WTC11 (cell line): ENCODE measurements at regions not wholly inside any gene's neighbourhood (a gene's known extent, or its start where the extent isn't known, plus 50 kb on each side); places are given as distances from the start of the nearest gene placed in this dataset.

Source experiments
- ATAC-seq: fragments of 200-7000 bp; cut with Tn5 transposase; 2 replicates; pipeline ENCODE4 v1.10.0; 2021; ENCODE audit warnings: mild to moderate bottlenecking, moderate library complexity
- CTCF ChIA-PET: fragments of 300-600 bp; sonication (Branson Sonifier 250); formaldehyde crosslinking; loops from one replicate; lab custom pipeline; 2021; ENCODE audit warnings: antibody characterized with exemption; lab: Charles Lee
- POLR2A ChIA-PET: fragments of 350-600 bp; sonication (Branson Sonifier 250); formaldehyde crosslinking; loops from one replicate; lab custom pipeline; 2021; ENCODE audit warnings: antibody characterized with exemption; lab: Charles Lee
- DNase-seq: peaks from one replicate; pipeline ENCODE4 v3.0.0; 2021; ENCODE audit warnings: low spot score
- H3K27ac Mint-ChIP-seq: 2 replicates; pipeline ENCODE4 v1.8.0; 2021; ENCODE audit warnings: mixed read lengths
- H3K27me3 Mint-ChIP-seq: 2 replicates; pipeline ENCODE4 v1.8.0; 2021; ENCODE audit warnings: low read depth, mild to moderate bottlenecking, moderate library complexity, mixed read lengths
- H3K36me3 Mint-ChIP-seq: 2 replicates; pipeline ENCODE4 v1.8.0; 2021; ENCODE audit warnings: mixed read lengths
- H3K4me1 Mint-ChIP-seq: 2 replicates; pipeline ENCODE4 v1.8.0; 2022; ENCODE audit warnings: mixed read lengths
- H3K4me3 Mint-ChIP-seq: 2 replicates; pipeline ENCODE4 v1.8.0; 2021; ENCODE audit warnings: mild to moderate bottlenecking, moderate library complexity, mixed read lengths
- H3K9me3 Mint-ChIP-seq: 2 replicates; pipeline ENCODE4 v1.8.0; 2021; ENCODE audit warnings: mixed read lengths
- CBFB ChIP-seq: sonication (generic); formaldehyde crosslinking; IDR thresholded peaks from 2 replicates; pipeline ENCODE4 v1.8.1; 2022; ENCODE audit warnings: mild to moderate bottlenecking, low read depth, missing genetic modification reagents
- E2F1 ChIP-seq: sonication (generic); formaldehyde crosslinking; IDR thresholded peaks from 2 replicates; pipeline ENCODE4 v1.8.0; 2022; ENCODE audit warnings: mild to moderate bottlenecking, missing genetic modification reagents
- EMX1 ChIP-seq: fragments of 250-450 bp; sonication (Bioruptor Pico); IDR thresholded peaks from 2 replicates; pipeline ENCODE4 v1.8.0; 2021; ENCODE audit warnings: mild to moderate bottlenecking
- ETV6 ChIP-seq: sonication (generic); formaldehyde crosslinking; IDR thresholded peaks from 2 replicates; pipeline ENCODE4 v1.8.1; 2022; ENCODE audit warnings: mild to moderate bottlenecking, missing genetic modification reagents
- IRF2 ChIP-seq: sonication (generic); formaldehyde crosslinking; IDR thresholded peaks from 2 replicates; pipeline ENCODE4 v1.8.0; 2022; ENCODE audit warnings: low read depth, missing genetic modification reagents, borderline replicate concordance
- KAT7 ChIP-seq: sonication (generic); formaldehyde crosslinking; IDR thresholded peaks from 2 replicates; pipeline ENCODE4 v1.8.1; 2023; ENCODE audit warnings: missing genetic modification reagents, mild to moderate bottlenecking, borderline replicate concordance
- MXD4 ChIP-seq: fragments of 250-450 bp; sonication (Bioruptor Pico); IDR thresholded peaks from 2 replicates; pipeline ENCODE4 v1.8.0; 2021; ENCODE audit warnings: mild to moderate bottlenecking, moderate library complexity, borderline replicate concordance
- MYBL2 ChIP-seq: sonication (generic); formaldehyde crosslinking; IDR thresholded peaks from 2 replicates; pipeline ENCODE4 v1.8.1; 2023; ENCODE audit warnings: mild to moderate bottlenecking, moderate library complexity, missing genetic modification reagents
- NFATC4 ChIP-seq: fragments of 250-450 bp; sonication (Bioruptor Pico); IDR thresholded peaks from 2 replicates; pipeline ENCODE4 v1.9.0; 2021; ENCODE audit warnings: mild to moderate bottlenecking
- NFE2L1 ChIP-seq: sonication (generic); formaldehyde crosslinking; IDR thresholded peaks from 2 replicates; pipeline ENCODE4 v1.8.1; 2023; ENCODE audit warnings: missing genetic modification reagents
- NFYB ChIP-seq: sonication (generic); formaldehyde crosslinking; conservative IDR thresholded peaks from 2 replicates; pipeline ENCODE4 v1.8.0; 2022; ENCODE audit warnings: low read depth, missing genetic modification reagents
- NR2C2 ChIP-seq: sonication (generic); formaldehyde crosslinking; IDR thresholded peaks from 2 replicates; pipeline ENCODE4 v1.8.0; 2022; ENCODE audit warnings: mild to moderate bottlenecking, missing genetic modification reagents
- OVOL2 ChIP-seq: fragments of 250-450 bp; sonication (Bioruptor Pico); IDR thresholded peaks from 2 replicates; pipeline ENCODE4 v1.9.0; 2021; ENCODE audit warnings: mild to moderate bottlenecking, borderline replicate concordance
- TEAD1 ChIP-seq: sonication (generic); formaldehyde crosslinking; IDR thresholded peaks from 2 replicates; pipeline ENCODE4 v1.8.0; 2022; ENCODE audit warnings: mild to moderate bottlenecking, missing genetic modification reagents
- TP53 ChIP-seq: sonication (generic); formaldehyde crosslinking; IDR thresholded peaks from 2 replicates; pipeline ENCODE4 v1.8.1; 2023; ENCODE audit warnings: mild to moderate bottlenecking, missing genetic modification reagents
- ZNF121 ChIP-seq: sonication (generic); formaldehyde crosslinking; IDR thresholded peaks from 2 replicates; pipeline ENCODE4 v1.8.0; 2023; ENCODE audit warnings: missing genetic modification reagents
- ZNF138 ChIP-seq: sonication (generic); formaldehyde crosslinking; conservative IDR thresholded peaks from 2 replicates; pipeline ENCODE4 v1.8.1; 2022; ENCODE audit warnings: mild to moderate bottlenecking, moderate library complexity, missing genetic modification reagents
- ZNF219 ChIP-seq: sonication (generic); formaldehyde crosslinking; IDR thresholded peaks from 2 replicates; pipeline ENCODE4 v1.8.0; 2023; ENCODE audit warnings: missing genetic modification reagents, mild to moderate bottlenecking, borderline replicate concordance
- ZNF232 ChIP-seq: sonication (generic); formaldehyde crosslinking; IDR thresholded peaks from 2 replicates; pipeline ENCODE4 v1.8.0; 2022; ENCODE audit warnings: mild to moderate bottlenecking, missing genetic modification reagents
- ZNF671 ChIP-seq: fragments of 250-450 bp; sonication (Bioruptor Pico); IDR thresholded peaks from 2 replicates; pipeline ENCODE4 v1.8.0; 2021; ENCODE audit warnings: mild to moderate bottlenecking
- TF ChIP-seq, protein P1 (sequence below): sonication (generic); formaldehyde crosslinking; IDR thresholded peaks from 2 replicates; pipeline ENCODE4 v1.8.0; 2023; ENCODE audit warnings: missing genetic modification reagents
- TF ChIP-seq, protein P2 (sequence below): sonication (generic); formaldehyde crosslinking; IDR thresholded peaks from 2 replicates; pipeline ENCODE4 v1.8.0; 2022; ENCODE audit warnings: mild to moderate bottlenecking, missing genetic modification reagents
- TF ChIP-seq, protein P3 (sequence below): sonication (generic); formaldehyde crosslinking; IDR thresholded peaks from 2 replicates; pipeline ENCODE4 v1.8.1; 2022; ENCODE audit warnings: mild to moderate bottlenecking, missing genetic modification reagents, moderate library complexity, borderline replicate concordance
- TF ChIP-seq, protein P4 (sequence below): sonication (generic); formaldehyde crosslinking; IDR thresholded peaks from 2 replicates; pipeline ENCODE4 v1.8.0; 2022; ENCODE audit warnings: mild to moderate bottlenecking, missing genetic modification reagents
- TF ChIP-seq, protein P5 (sequence below): sonication (generic); formaldehyde crosslinking; IDR thresholded peaks from 2 replicates; pipeline ENCODE4 v1.8.0; 2022; ENCODE audit warnings: mild to moderate bottlenecking, missing genetic modification reagents

DNA sequence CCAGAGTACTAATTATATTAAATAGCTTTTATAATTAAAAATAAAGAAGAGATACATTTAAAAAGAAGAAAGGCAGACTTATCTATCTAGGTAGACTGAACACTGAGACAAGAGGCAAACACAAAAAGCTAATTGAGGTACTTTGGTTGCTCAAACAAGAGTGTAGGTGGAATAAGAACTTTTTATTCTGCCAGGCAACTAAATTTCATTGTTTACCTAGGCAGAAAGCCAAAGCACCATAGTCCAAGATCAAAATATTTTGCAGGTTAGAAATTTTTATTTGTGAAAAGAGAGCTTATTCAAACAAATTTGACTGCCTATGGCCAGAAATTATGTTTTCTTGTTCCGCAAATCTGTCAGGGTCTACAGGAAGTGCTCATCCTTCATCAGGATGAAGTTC lies 499.6 kb upstream of the GBE1 start (continued):
- TF ChIP-seq, protein P1, sequence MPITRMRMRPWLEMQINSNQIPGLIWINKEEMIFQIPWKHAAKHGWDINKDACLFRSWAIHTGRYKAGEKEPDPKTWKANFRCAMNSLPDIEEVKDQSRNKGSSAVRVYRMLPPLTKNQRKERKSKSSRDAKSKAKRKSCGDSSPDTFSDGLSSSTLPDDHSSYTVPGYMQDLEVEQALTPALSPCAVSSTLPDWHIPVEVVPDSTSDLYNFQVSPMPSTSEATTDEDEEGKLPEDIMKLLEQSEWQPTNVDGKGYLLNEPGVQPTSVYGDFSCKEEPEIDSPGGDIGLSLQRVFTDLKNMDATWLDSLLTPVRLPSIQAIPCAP (CRISPR knock-in tag): no peak
- TF ChIP-seq, all 79 proteins: peak for 0

GRCh38 chr3:82259994-82260393 lies 498.5 kb upstream of the GBE1 start:
- TF ChIP-seq TP53 (CRISPR knock-in tag) (no peak), IRF2 (CRISPR knock-in tag) (no peak), NFYB (CRISPR knock-in tag) (no peak), MXD4 (CRISPR knock-in tag) (no peak), CBFB (CRISPR knock-in tag) (no peak), E2F1 (CRISPR knock-in tag) (no peak), ZNF232 (CRISPR knock-in tag) (no peak), MYBL2 (CRISPR knock-in tag) (no peak), TEAD1 (no peak), NFATC4 (CRISPR knock-in tag) (no peak), NFE2L1 (CRISPR knock-in tag) (no peak), ZNF121 (CRISPR knock-in tag) (no peak), ZNF138 (CRISPR knock-in tag) (no peak), OVOL2 (CRISPR knock-in tag) (no peak)
- TF ChIP-seq, protein P2, sequence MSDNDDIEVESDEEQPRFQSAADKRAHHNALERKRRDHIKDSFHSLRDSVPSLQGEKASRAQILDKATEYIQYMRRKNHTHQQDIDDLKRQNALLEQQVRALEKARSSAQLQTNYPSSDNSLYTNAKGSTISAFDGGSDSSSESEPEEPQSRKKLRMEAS (CRISPR knock-in tag): no peak
- TF ChIP-seq, protein P3, sequence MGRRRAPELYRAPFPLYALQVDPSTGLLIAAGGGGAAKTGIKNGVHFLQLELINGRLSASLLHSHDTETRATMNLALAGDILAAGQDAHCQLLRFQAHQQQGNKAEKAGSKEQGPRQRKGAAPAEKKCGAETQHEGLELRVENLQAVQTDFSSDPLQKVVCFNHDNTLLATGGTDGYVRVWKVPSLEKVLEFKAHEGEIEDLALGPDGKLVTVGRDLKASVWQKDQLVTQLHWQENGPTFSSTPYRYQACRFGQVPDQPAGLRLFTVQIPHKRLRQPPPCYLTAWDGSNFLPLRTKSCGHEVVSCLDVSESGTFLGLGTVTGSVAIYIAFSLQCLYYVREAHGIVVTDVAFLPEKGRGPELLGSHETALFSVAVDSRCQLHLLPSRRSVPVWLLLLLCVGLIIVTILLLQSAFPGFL (CRISPR knock-in tag): no peak
- TF ChIP-seq, protein P1 (CRISPR knock-in tag): no peak
- no peaks in the 10 kb centered on the region for H3K27me3 Mint-ChIP-seq
- CTCF ChIA-PET: no interaction called here
- peaks cover 10% of the 10 kb centered on the region for H3K4me1 Mint-ChIP-seq
- H3K4me3 Mint-ChIP-seq: no peak overlapping the region
- no peak for ATAC-seq
- H3K9me3 Mint-ChIP-seq: peaks cover 7% of the 10 kb centered on the region
- H3K36me3 Mint-ChIP-seq: no peaks in the 10 kb centered on the region
- POLR2A ChIA-PET: no interaction called here
- DNase-seq: no peak
- H3K27ac Mint-ChIP-seq: no peak overlapping the region

DNA sequence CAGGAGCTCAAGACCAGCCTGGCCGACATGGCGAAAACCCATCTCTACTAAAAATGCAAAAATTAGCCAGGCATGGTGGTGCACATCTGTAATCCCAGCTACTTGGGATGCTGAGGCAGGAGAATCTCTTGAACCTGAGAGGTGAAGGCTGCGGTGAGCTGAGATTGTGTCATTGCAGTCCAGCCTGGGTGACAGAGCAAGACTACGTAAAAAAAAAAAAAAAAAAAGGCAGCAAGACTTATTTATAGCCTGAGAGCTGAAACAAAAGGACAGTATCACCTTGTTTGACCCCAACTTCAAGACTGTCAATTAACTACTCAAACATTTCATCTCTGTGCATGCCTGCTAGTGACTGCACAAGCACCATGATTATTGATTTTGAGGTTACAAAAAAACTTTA lies 478.9 kb upstream of the GBE1 start:
- CTCF ChIA-PET: no interaction called here
- H3K4me1 Mint-ChIP-seq: no peaks in the 10 kb centered on the region
- POLR2A ChIA-PET: no interaction called here
- no peak for DNase-seq
- TF ChIP-seq ZNF219 (CRISPR knock-in tag) (no peak), ZNF671 (no peak), NR2C2 (no peak), EMX1 (CRISPR knock-in tag) (no peak), KAT7 (CRISPR knock-in tag) (no peak), ETV6 (CRISPR knock-in tag) (no peak), TEAD1 (no peak)
- TF ChIP-seq, protein P4, sequence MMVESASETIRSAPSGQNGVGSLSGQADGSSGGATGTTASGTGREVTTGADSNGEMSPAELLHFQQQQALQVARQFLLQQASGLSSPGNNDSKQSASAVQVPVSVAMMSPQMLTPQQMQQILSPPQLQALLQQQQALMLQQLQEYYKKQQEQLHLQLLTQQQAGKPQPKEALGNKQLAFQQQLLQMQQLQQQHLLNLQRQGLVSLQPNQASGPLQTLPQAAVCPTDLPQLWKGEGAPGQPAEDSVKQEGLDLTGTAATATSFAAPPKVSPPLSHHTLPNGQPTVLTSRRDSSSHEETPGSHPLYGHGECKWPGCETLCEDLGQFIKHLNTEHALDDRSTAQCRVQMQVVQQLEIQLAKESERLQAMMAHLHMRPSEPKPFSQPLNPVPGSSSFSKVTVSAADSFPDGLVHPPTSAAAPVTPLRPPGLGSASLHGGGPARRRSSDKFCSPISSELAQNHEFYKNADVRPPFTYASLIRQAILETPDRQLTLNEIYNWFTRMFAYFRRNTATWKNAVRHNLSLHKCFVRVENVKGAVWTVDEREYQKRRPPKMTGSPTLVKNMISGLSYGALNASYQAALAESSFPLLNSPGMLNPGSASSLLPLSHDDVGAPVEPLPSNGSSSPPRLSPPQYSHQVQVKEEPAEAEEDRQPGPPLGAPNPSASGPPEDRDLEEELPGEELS: no peak
- TF ChIP-seq, protein P1 (CRISPR knock-in tag): no peak
- TF ChIP-seq, protein P5, sequence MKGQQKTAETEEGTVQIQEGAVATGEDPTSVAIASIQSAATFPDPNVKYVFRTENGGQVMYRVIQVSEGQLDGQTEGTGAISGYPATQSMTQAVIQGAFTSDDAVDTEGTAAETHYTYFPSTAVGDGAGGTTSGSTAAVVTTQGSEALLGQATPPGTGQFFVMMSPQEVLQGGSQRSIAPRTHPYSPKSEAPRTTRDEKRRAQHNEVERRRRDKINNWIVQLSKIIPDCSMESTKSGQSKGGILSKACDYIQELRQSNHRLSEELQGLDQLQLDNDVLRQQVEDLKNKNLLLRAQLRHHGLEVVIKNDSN (CRISPR knock-in tag): no peak
- no peaks in the 10 kb centered on the region for H3K27me3 Mint-ChIP-seq
- H3K4me3 Mint-ChIP-seq: no peak overlapping the region
- no peaks in the 10 kb centered on the region for H3K36me3 Mint-ChIP-seq
- H3K9me3 Mint-ChIP-seq: no peaks in the 10 kb centered on the region
- ATAC-seq: no peak
- no peak overlapping the region for H3K27ac Mint-ChIP-seq
